ENCODE measurements at regions not wholly inside any gene's neighbourhood (a gene's known extent, or its start where the extent isn't known, plus 50 kb on each side); places are given as distances from the start of the nearest gene placed in this dataset.

GRCh38 chr11:122319085-122319484, 203.1 kb upstream of the BLID start:
- H4K20me1 ChIP-seq (replicated peaks; ENCODE audit: control insufficient read depth, insufficient read depth, low read length) = no peaks in the 10 kb centered on the region
- FAIRE-seq = no peak
- no peak overlapping the region for H2AFZ ChIP-seq (ENCODE audit: low read depth, low read length)
- no peaks in the 10 kb centered on the region for H3K9me1 ChIP-seq (ENCODE audit: control insufficient read depth, insufficient read depth, low read length)
- intact Hi-C loops (cut with micrococcal nuclease) (no loop called here), in situ Hi-C loops (cut with MboI) (no loop called here)
- no peaks in the 10 kb centered on the region for H3K27me3 ChIP-seq (ENCODE audit: control insufficient read depth in 2 of 2, insufficient read depth in 2 of 2, low read length in 2 of 2)
- no peaks in the 10 kb centered on the region for H3K36me3 ChIP-seq (ENCODE audit: control insufficient read depth, insufficient read depth, low read length)
- H3K9ac ChIP-seq (ENCODE audit: insufficient read depth in 1 of 2, low read depth in 2 of 2, low read length in 2 of 2) = no peak overlapping the region
- no peaks in the 10 kb centered on the region for H3K4me1 ChIP-seq (replicated peaks in 1 of 2; ENCODE audit: control insufficient read depth in 2 of 2, insufficient read depth in 2 of 2, low read length in 2 of 2)
- ChIA-PET CTCF (ENCODE audit: low intra/inter-chr PET ratio) (no interaction called here), POLR2A (no interaction called here)
- ATAC-seq = no peak
- no peak overlapping the region for H3K4me2 ChIP-seq (ENCODE audit: insufficient read depth, low read length)
- WGBS (ENCODE audit: insufficient coverage, low coverage, missing lambda C conversion rate) = 0% methylated on average over 1 of the region's 1 CpG
- no peaks in the 10 kb centered on the region for H3K79me2 ChIP-seq (ENCODE audit: control insufficient read depth, insufficient read depth, low read length)
- H3K4me3 ChIP-seq = no peak overlapping the region
- no TSS peak for BruUV-seq (replicated peaks)
- TF ChIP-seq SIX5 (IDR thresholded peaks at IDR 0.05; ENCODE audit: borderline replicate concordance in 1 of 2, insufficient read depth in 1 of 2, low read depth in 1 of 2, low read length in 2 of 2) (no peak), HLTF (IDR thresholded peaks at IDR 0.05) (no peak), SMAD4 (CRISPR knock-in tag; conservative IDR thresholded peaks at IDR 0.05) (no peak)
- H3K27ac ChIP-seq (ENCODE audit: extremely low read depth, low read depth, low read length) = no peak overlapping the region
- H3K9me3 ChIP-seq (replicated peaks; ENCODE audit: control insufficient read depth, insufficient read depth, low read depth, low read length) = no peaks in the 10 kb centered on the region
- DNase-seq (ENCODE audit: extremely low read depth in 1 of 4, low spot score in 3 of 4) = no peak

- H3K9me1 ChIP-seq (ENCODE audit: control insufficient read depth, insufficient read depth, low read length) = no peaks in the 10 kb centered on the region
- no TSS peak for BruUV-seq (replicated peaks)
- no peaks in the 10 kb centered on the region for H4K20me1 ChIP-seq (replicated peaks; ENCODE audit: control insufficient read depth, insufficient read depth, low read length)
- no peak overlapping the region for H3K4me3 ChIP-seq
- H3K79me2 ChIP-seq (ENCODE audit: control insufficient read depth, insufficient read depth, low read length) = no peaks in the 10 kb centered on the region
- ChIA-PET CTCF (ENCODE audit: low intra/inter-chr PET ratio) (no interaction called here), POLR2A (no interaction called here)
- H3K4me2 ChIP-seq (ENCODE audit: insufficient read depth, low read length) = no peak overlapping the region
- TF ChIP-seq POLR2B (IDR thresholded peaks at IDR 0.05; ENCODE audit: low read depth, partially characterized antibody) = no peak
- no peak for TF ChIP-seq SAP30 (IDR thresholded peaks at IDR 0.05; ENCODE audit: borderline replicate concordance, insufficient read depth, low read depth, low read length, poor library complexity, severe bottlenecking)
- TF ChIP-seq SLC30A9 (CRISPR knock-in tag; IDR thresholded peaks at IDR 0.05) = no peak
- TF ChIP-seq POLR3G (IDR thresholded peaks at IDR 0.05; ENCODE audit: extremely low read depth, insufficient read length, insufficient replicate concordance) = no peak
- no peak for TF ChIP-seq DMBX1 (CRISPR knock-in tag; IDR thresholded peaks at IDR 0.05; ENCODE audit: borderline replicate concordance)
- no peak for TF ChIP-seq BRCA1 (IDR thresholded peaks at IDR 0.05)
- no peak for TF ChIP-seq BRCA1 (CRISPR knock-in tag; IDR thresholded peaks at IDR 0.05)
- H3K9me3 ChIP-seq (replicated peaks; ENCODE audit: control insufficient read depth, insufficient read depth, low read depth, low read length) = no peaks in the 10 kb centered on the region
- FAIRE-seq (no peak), ATAC-seq (no peak), DNase-seq (ENCODE audit: extremely low read depth in 1 of 4, low spot score in 3 of 4) (no peak)
- no peak overlapping the region for H2AFZ ChIP-seq (ENCODE audit: low read depth, low read length)
- in situ Hi-C loops (cut with MboI) (no loop called here), intact Hi-C loops (cut with micrococcal nuclease) (no loop called here)
- H3K27me3 ChIP-seq (ENCODE audit: control insufficient read depth in 2 of 2, insufficient read depth in 2 of 2, low read length in 2 of 2) = no peaks in the 10 kb centered on the region
- no peaks in the 10 kb centered on the region for H3K4me1 ChIP-seq (replicated peaks in 1 of 2; ENCODE audit: control insufficient read depth in 2 of 2, insufficient read depth in 2 of 2, low read length in 2 of 2)
- H3K9ac ChIP-seq (ENCODE audit: insufficient read depth in 1 of 2, low read depth in 2 of 2, low read length in 2 of 2) = no peak overlapping the region
- H3K36me3 ChIP-seq (ENCODE audit: control insufficient read depth, insufficient read depth, low read length) = no peaks in the 10 kb centered on the region
- no peak overlapping the region for H3K27ac ChIP-seq (ENCODE audit: extremely low read depth, low read depth, low read length)
Observed at GRCh38 chr11:122317305-122317704, 201.3 kb upstream of the BLID start.

Data from K562 (cell line).